ENCODE measurements at regions not wholly inside any gene's neighbourhood (a gene's known extent, or its start where the extent isn't known, plus 50 kb on each side); places are given as distances from the start of the nearest gene placed in this dataset.
"Not testable (repeated sequence)": the region's sequence is repeated elsewhere in the genome, so short reads cannot be mapped to it uniquely, and the experiment has no call there.

DNA sequence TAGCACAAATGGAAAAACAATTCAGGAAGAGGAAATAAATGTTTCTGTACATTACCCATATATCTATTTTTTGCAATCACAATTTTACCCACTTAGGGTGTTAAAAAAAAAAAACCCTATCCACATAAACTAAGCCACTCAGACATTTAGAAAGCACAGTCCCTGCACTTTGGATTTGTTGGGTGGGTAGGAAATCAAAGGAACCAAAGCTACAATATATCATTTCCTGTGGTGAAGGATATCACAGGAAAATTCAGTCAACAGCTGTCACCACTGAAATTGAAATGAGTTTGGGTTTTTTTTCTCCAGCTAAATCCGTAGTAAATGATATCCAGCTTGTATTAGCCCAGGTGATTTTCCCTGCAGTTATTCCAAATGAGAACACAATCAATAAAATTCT, 2392.4 kb downstream of the EPHA3 start:
- TF ChIP-seq, protein P1, sequence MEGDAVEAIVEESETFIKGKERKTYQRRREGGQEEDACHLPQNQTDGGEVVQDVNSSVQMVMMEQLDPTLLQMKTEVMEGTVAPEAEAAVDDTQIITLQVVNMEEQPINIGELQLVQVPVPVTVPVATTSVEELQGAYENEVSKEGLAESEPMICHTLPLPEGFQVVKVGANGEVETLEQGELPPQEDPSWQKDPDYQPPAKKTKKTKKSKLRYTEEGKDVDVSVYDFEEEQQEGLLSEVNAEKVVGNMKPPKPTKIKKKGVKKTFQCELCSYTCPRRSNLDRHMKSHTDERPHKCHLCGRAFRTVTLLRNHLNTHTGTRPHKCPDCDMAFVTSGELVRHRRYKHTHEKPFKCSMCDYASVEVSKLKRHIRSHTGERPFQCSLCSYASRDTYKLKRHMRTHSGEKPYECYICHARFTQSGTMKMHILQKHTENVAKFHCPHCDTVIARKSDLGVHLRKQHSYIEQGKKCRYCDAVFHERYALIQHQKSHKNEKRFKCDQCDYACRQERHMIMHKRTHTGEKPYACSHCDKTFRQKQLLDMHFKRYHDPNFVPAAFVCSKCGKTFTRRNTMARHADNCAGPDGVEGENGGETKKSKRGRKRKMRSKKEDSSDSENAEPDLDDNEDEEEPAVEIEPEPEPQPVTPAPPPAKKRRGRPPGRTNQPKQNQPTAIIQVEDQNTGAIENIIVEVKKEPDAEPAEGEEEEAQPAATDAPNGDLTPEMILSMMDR (IDR thresholded peaks at IDR 0.05; ENCODE audit: low read length) = not testable (repeated sequence)
- not testable (repeated sequence) for TF ChIP-seq EZH2 (IDR thresholded peaks at IDR 0.05; ENCODE audit: borderline replicate concordance, low read length)

All from OCI-LY1 (cell line).